H1 (cell line): ENCODE measurements at regions not wholly inside any gene's neighbourhood (a gene's known extent, or its start where the extent isn't known, plus 50 kb on each side); places are given as distances from the start of the nearest gene placed in this dataset.

ENCODE experiments used
- CHD1 ChIP-seq: IDR thresholded peaks from 2 replicates; pipeline ENCODE4 v1.6.1; 2012; ENCODE audit warnings: low read depth, low read length, improper control_type of control experiment
- EP300 ChIP-seq, 2 experiments: IDR thresholded peaks; 1 replicate in 1 of 2; 2 replicates in 1 of 2; pipeline ENCODE4 v1.6.1; 2011 to 2012; ENCODE audit warnings: low read depth in 2 of 2, low read length in 2 of 2, mild to moderate bottlenecking in 2 of 2, borderline replicate concordance in 1 of 2, inconsistent platforms in 1 of 2, moderate library complexity in 1 of 2
- FOSL1 ChIP-seq: IDR thresholded peaks from 2 replicates; pipeline ENCODE4 v1.6.1; 2011; ENCODE audit warnings: mild to moderate bottlenecking, low read depth, low read length, moderate library complexity; ENCODE audit not compliant: insufficient read depth
- POLR2AphosphoS5 ChIP-seq: IDR thresholded peaks from 2 replicates; pipeline ENCODE4 v1.6.1; 2011; ENCODE audit warnings: low read depth, low read length
- SIX5 ChIP-seq: IDR thresholded peaks from 2 replicates; pipeline ENCODE4 v1.6.1; 2011; ENCODE audit warnings: mild to moderate bottlenecking, low read depth, low read length

DNA sequence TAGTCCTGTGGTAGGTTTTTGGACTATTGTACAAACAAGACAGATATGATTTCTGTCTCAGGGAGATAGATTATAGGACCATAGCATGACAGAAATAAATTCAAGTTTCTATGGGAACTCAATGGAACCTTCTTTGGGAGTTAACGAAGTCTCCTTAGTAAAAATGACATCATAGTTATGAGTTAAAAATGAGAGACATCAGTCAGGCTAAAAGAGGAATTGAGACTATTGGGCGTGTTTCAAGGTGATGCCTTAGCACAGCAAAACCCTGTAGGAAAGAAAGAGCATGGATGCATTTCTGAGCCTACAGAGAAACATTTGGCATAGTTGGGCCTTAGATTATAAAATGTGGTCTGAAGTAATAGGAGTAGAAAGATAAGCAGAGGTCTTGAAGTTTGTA, 1909.1 kb upstream of the PCDH7 start (continued):
- TF ChIP-seq FOSL1, result no peak
- TF ChIP-seq CHD1, result no peak
- TF ChIP-seq EP300 (IDR thresholded peaks at IDR 0.05; ENCODE audit: borderline replicate concordance in 1 of 2, low read depth in 2 of 2, low read length in 2 of 2), result no peak
- no peak for TF ChIP-seq SIX5
- no peak for TF ChIP-seq POLR2AphosphoS5
